ENCODE measurements at regions not wholly inside any gene's neighbourhood (a gene's known extent, or its start where the extent isn't known, plus 50 kb on each side); places are given as distances from the start of the nearest gene placed in this dataset.

- TF ChIP-seq ZNF274 (IDR thresholded peaks at IDR 0.05; ENCODE audit: low read depth, low read length), result no peak
- no peak overlapping the region for H3K4me3 ChIP-seq (ENCODE audit: low read length)
Measured at GRCh38 chr4:11182586-11183355, 245.9 kb downstream of the HS3ST1 start.

GRCh38 chr4:11182031-11182430 lies 246.7 kb downstream of the HS3ST1 start:
- TF ChIP-seq ZNF274 (IDR thresholded peaks at IDR 0.05; ENCODE audit: low read depth, low read length), result no peak
- H3K4me3 ChIP-seq (ENCODE audit: low read length), result no peak overlapping the region

- no peak overlapping the region for H3K4me3 ChIP-seq (ENCODE audit: low read length)
- no peak for TF ChIP-seq ZNF274 (IDR thresholded peaks at IDR 0.05; ENCODE audit: low read depth, low read length)
Measured at GRCh38 chr4:11179796-11180195, 248.9 kb downstream of the HS3ST1 start.

DNA sequence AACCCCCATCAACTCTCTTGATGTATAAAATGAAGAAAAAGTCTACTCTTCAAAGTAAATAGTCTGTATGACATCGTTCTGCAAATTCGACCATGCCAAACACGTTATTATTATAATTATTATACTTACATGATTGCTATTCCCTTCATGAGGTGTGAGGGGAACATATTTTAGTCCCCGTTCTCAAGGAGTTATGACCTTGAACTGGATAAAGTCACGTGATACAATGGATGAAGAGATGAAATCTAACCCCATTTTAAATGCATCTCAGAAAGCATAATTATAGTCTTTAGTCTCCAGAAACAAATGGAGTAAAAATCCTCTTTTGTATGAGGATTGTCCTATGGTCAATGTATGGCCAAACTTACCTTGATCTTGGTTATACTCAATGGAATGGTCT lies 250.3 kb downstream of the HS3ST1 start:
- TF ChIP-seq ZNF274 (IDR thresholded peaks at IDR 0.05; ENCODE audit: low read depth, low read length), result no peak
- no peak overlapping the region for H3K4me3 ChIP-seq (ENCODE audit: low read length)

GRCh38 chr4:11175374-11175773 lies 253.3 kb downstream of the HS3ST1 start:
- TF ChIP-seq ZNF274 (IDR thresholded peaks at IDR 0.05; ENCODE audit: low read depth, low read length), result no peak
- H3K4me3 ChIP-seq (ENCODE audit: low read length), result no peak overlapping the region

DNA sequence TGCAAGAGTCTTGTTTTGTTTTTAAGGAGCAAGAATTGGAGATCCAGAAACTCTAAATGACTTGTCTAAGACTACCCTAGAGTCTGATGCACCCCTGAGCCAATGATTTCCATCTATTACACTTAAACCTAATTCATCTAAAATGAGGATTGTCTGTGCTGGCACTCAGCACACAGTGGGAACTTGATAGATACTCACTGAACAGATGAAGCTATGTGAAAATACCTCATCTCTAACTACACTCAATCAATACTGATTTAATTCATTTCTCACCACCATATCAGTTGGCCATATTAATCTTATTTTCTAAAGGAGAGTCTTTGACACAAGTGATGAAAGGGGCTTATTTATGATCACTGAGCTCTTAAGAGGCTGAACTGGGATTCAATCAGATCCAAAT lies 262.1 kb downstream of the HS3ST1 start:
- no peak overlapping the region for H3K4me3 ChIP-seq (ENCODE audit: low read length)
- TF ChIP-seq ZNF274 (IDR thresholded peaks at IDR 0.05; ENCODE audit: low read depth, low read length), result no peak

DNA sequence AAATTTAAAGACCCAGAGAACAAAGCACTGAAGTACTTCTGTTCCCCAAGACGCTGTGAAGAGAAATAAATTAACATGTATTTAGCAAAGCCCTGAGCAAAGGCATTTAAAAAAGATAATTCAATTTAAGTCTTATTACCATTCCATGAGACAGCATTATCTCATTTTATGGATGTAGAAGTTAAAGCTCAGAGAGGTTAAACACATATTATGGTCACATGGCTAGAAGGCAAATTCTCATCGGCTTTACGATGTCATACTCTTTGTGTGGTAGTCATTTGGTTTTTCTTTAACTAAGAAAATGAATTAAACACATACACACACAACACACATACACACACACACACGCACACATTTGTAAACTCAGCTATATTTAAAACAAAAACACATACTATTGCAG lies 262.7 kb downstream of the HS3ST1 start:
- no peak for TF ChIP-seq ZNF274 (IDR thresholded peaks at IDR 0.05; ENCODE audit: low read depth, low read length)

DNA sequence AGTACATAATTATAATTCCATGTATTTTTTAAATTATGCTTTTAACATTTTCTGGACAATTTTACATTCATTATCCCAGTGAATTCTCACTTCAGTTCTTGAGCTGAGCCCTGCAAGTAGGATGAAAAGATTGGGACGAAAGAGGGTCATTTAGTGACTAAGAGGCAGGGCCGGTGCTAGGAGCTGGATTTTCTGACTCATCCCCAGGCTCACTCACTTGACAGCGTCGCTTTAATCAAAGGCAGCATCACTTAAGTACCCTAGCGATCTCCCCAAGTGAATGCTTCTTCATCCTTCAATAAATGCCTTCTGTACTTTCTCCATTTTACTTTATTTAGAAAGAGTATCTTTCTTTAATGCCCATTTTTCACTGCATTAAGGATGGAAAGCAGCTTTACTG lies 263.6 kb downstream of the HS3ST1 start:
- TF ChIP-seq ZNF274 (IDR thresholded peaks at IDR 0.05; ENCODE audit: low read depth, low read length), result no peak
- no peak overlapping the region for H3K4me3 ChIP-seq (ENCODE audit: low read length)

More for the DNA sequence above, 262.7 kb downstream of the HS3ST1 start:
- H3K4me3 ChIP-seq (ENCODE audit: low read length), result no peak overlapping the region

- H3K4me3 ChIP-seq (ENCODE audit: low read length), result no peak overlapping the region
- no peak for TF ChIP-seq ZNF274 (IDR thresholded peaks at IDR 0.05; ENCODE audit: low read depth, low read length)
Measured at GRCh38 chr4:11160288-11160687, 268.4 kb downstream of the HS3ST1 start.

DNA sequence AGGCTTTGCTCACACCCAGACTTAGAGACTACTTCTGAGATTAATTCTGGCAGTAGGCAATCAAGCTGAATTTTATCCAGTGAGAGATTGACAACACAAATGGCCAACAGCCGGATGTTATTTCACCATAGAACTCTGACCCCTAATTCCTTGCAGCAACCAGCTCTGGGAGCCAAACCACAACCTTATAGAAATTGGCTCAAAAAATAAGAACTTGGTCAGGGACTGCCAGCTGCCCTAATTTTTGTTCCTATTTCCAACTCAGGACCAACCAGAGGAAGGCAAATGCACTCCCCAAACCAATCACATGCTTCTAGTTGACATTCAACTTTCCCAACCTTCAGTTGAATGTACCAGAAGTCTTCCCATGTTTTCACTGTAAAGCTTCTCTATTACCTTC lies 269.7 kb downstream of the HS3ST1 start:
- TF ChIP-seq ZNF274 (IDR thresholded peaks at IDR 0.05; ENCODE audit: low read depth, low read length), result no peak
- H3K4me3 ChIP-seq (ENCODE audit: low read length), result no peak overlapping the region

- H3K4me3 ChIP-seq (ENCODE audit: low read length), result no peak overlapping the region
Measured at GRCh38 chr4:11155208-11155867, 273.4 kb downstream of the HS3ST1 start.

GRCh38 chr4:11153171-11153750 lies 275.4 kb downstream of the HS3ST1 start:
- no peak for TF ChIP-seq ZNF274 (IDR thresholded peaks at IDR 0.05; ENCODE audit: low read depth, low read length)
- H3K4me3 ChIP-seq (ENCODE audit: low read length), result no peak overlapping the region

More at GRCh38 chr4:11155208-11155867, 273.4 kb downstream of the HS3ST1 start:
- no peak for TF ChIP-seq ZNF274 (IDR thresholded peaks at IDR 0.05; ENCODE audit: low read depth, low read length)

- no peak for TF ChIP-seq ZNF274 (IDR thresholded peaks at IDR 0.05; ENCODE audit: low read depth, low read length)
- H3K4me3 ChIP-seq (ENCODE audit: low read length), result no peak overlapping the region
Measured at GRCh38 chr4:11152684-11153083, 276.0 kb downstream of the HS3ST1 start.

- no peak overlapping the region for H3K4me3 ChIP-seq (ENCODE audit: low read length)
- TF ChIP-seq ZNF274 (IDR thresholded peaks at IDR 0.05; ENCODE audit: low read depth, low read length), result no peak
Measured at GRCh38 chr4:11151500-11151899, 277.2 kb downstream of the HS3ST1 start.
